ENCODE measurements at regions not wholly inside any gene's neighbourhood (a gene's known extent, or its start where the extent isn't known, plus 50 kb on each side); places are given as distances from the start of the nearest gene placed in this dataset.

DNA sequence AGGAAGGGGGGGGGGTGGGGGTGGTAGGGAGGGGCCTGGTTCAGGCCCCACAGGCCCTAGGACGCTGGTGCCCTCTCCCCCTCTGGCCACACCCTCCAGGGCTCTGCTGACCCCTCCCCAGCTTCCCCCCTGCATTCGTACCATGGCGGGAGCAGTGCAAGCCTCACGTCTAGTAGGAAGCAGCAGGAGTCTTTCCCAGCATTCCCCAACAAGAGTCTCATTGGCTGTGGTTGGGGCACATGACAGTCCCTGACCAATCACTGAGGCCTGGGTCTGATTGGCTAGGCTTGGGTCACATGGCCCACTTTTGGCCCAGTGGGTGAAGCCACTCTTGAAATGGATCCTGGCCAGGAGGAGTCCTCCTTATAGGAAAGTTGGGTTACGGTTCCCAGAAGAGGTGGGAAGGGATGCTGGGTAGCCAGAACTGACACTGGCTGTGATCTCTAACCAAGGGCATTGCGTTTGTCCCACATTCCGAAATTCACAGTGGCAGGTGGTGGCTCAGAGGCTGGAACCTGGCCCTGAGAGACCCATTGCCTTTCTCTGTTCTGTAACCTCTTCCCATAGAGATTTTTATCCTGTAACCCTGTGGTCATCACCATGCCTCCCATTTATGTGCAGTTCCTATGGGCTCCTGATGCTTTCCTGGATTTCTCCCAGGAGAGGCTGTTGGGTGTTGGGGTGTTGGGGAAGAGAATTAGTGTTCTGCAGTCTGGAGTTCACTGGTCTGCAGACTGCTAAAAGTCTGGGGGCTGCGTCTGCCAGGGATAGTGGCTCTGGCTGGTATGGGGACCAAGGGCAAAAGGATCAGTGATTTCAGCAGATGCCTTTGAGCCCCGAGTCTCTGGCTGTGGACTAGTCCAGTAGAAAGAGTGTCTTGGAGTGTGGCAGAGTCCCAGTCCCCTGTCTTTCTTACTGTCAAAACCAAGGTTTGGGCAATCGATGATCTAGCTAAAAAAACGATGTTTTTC is 58.9 kb upstream of the MYEOV start:
- BruUV-seq (replicated peaks), result no TSS peak

DNA sequence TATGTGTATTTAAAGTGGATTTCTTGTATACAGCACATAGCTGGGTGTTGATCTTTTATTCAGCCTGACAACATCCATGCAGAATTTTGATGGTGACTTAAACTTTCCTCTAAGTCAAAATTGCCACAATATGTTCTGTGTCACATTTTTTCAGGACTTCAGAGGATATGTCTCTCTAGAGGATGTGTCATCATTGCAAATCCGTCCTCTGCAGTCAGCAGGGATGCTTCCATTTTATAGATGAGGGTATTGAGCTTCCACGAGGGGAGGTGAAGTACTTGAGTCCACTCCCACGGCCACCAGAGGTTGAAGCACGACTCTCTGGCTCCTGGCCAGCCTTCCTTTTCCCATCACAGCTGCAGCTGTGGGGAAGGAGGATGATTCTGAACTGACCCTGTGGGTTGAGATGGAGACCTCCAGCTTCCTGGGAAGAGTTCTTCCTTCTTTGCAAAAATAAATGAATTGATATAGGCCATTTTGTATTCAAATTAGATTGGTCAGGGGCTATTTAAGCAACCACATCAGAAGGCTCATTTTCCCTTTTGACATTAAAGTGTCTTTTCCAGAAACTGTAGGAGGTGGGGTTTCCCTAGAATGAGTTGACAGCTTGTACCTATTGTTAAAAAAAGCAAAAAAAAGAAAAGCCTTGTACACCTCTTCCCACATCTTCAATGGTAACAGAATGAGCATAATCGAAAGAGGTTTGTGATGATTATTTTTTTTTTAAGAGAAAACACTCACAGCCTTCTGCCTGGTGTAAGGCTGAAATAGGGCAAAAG is 55.2 kb upstream of the MYEOV start:
- CTCF ChIA-PET, result interaction anchor here (0.8 kb wide), 1 partner anchor 36 kb away, joined by 3 read pairs; no protein-coding TSS in a partner anchor
- no peaks in the 10 kb centered on the region for H3K36me3 ChIP-seq (ENCODE audit: control insufficient read depth, insufficient read depth, low read length)
- no peaks in the 10 kb centered on the region for H3K9me3 ChIP-seq
- Mint-ChIP-seq H3K36me3 (ENCODE audit: insufficient read depth, unreplicated experiment) (no peaks in the 10 kb centered on the region), H3K27me3 (ENCODE audit: insufficient read depth, unreplicated experiment) (peaks cover 2% of the 10 kb centered on the region), H3K4me3 (ENCODE audit: unreplicated experiment) (no peak overlapping the region), H3K9me3 (ENCODE audit: unreplicated experiment) (no peaks in the 10 kb centered on the region), H3K27ac (ENCODE audit: unreplicated experiment) (no peak overlapping the region), H3K4me1 (ENCODE audit: low read depth, unreplicated experiment) (no peaks in the 10 kb centered on the region)
- intact Hi-C loops (cut with micrococcal nuclease; ENCODE audit: unreplicated experiment), result no loop called here
- no peak overlapping the region for H3K4me3 ChIP-seq (ENCODE audit: low read depth, low read length)
- no peaks in the 10 kb centered on the region for H3K27me3 ChIP-seq (replicated peaks; ENCODE audit: control insufficient read depth, insufficient read depth, low read length)
- no peak for TF ChIP-seq CTCF (IDR thresholded peaks at IDR 0.05; ENCODE audit: insufficient read depth in 1 of 2, low read depth in 1 of 2, low read length in 1 of 2, severe bottlenecking in 1 of 2, unreplicated experiment in 1 of 2)
- no peaks in the 10 kb centered on the region for H3K4me1 ChIP-seq
- DNase-seq, result peak in 1 of 2 experiments; percentile 14
- POLR2A ChIA-PET, result no interaction called here
- BruUV-seq (replicated peaks), result no TSS peak

More for the DNA sequence above, 58.9 kb upstream of the MYEOV start:
- Histone ChIP-seq H3K4me1 (no peaks in the 10 kb centered on the region), H3K9me3 (no peaks in the 10 kb centered on the region), H3K36me3 (ENCODE audit: control insufficient read depth, insufficient read depth, low read length) (no peaks in the 10 kb centered on the region), H3K4me3 (ENCODE audit: low read depth, low read length) (no peak overlapping the region), H3K27me3 (replicated peaks; ENCODE audit: control insufficient read depth, insufficient read depth, low read length) (no peaks in the 10 kb centered on the region)
- no peak overlapping the region for H3K4me3 Mint-ChIP-seq (ENCODE audit: unreplicated experiment)
- TF ChIP-seq CTCF (IDR thresholded peaks at IDR 0.05; ENCODE audit: insufficient read depth in 1 of 2, low read depth in 1 of 2, low read length in 1 of 2, severe bottlenecking in 1 of 2, unreplicated experiment in 1 of 2), result no peak
- peaks cover 6% of the 10 kb centered on the region for H3K4me1 Mint-ChIP-seq (ENCODE audit: low read depth, unreplicated experiment)
- CTCF ChIA-PET, result no interaction called here
- POLR2A ChIA-PET, result no interaction called here
- intact Hi-C loops (cut with micrococcal nuclease; ENCODE audit: unreplicated experiment), result no loop called here
- no peaks in the 10 kb centered on the region for H3K9me3 Mint-ChIP-seq (ENCODE audit: unreplicated experiment)
- DNase-seq, result peak; percentile 48 to 60
- peaks cover 2% of the 10 kb centered on the region for H3K27me3 Mint-ChIP-seq (ENCODE audit: insufficient read depth, unreplicated experiment)
- no peaks in the 10 kb centered on the region for H3K36me3 Mint-ChIP-seq (ENCODE audit: insufficient read depth, unreplicated experiment)
- no peak overlapping the region for H3K27ac Mint-ChIP-seq (ENCODE audit: unreplicated experiment)

DNA sequence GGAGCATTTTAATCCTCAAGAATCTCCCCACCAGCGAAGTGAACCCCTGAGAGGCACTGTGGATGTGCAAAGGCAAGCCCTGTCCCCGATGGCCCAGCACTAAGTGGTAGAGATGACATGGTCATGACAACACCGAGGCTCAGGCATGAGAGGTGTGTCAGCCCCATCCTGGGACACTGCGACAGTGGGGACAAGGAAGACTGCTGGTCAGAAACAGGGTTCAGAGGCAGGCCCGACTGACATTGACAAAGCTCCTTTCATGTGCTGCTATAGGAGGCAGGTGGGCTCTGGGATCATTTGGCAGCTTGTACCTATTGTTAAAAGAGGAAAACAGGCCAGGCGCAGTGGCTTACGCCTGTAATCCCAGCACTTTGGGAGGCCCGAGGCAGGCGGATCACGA is 54.3 kb upstream of the MYEOV start:
- no peaks in the 10 kb centered on the region for H3K9me3 ChIP-seq
- no peak overlapping the region for H3K4me3 ChIP-seq (ENCODE audit: low read depth, low read length)
- no peak for TF ChIP-seq CTCF (IDR thresholded peaks at IDR 0.05; ENCODE audit: insufficient read depth in 1 of 2, low read depth in 1 of 2, low read length in 1 of 2, severe bottlenecking in 1 of 2, unreplicated experiment in 1 of 2)
- Mint-ChIP-seq H3K36me3 (ENCODE audit: insufficient read depth, unreplicated experiment) (no peaks in the 10 kb centered on the region), H3K9me3 (ENCODE audit: unreplicated experiment) (no peaks in the 10 kb centered on the region), H3K4me1 (ENCODE audit: low read depth, unreplicated experiment) (no peaks in the 10 kb centered on the region), H3K4me3 (ENCODE audit: unreplicated experiment) (no peak overlapping the region), H3K27me3 (ENCODE audit: insufficient read depth, unreplicated experiment) (peaks cover 2% of the 10 kb centered on the region), H3K27ac (ENCODE audit: unreplicated experiment) (no peak overlapping the region)
- no TSS peak for BruUV-seq (replicated peaks)
- DNase-seq, result peak in 1 of 2 experiments; percentile 30
- no peaks in the 10 kb centered on the region for H3K27me3 ChIP-seq (replicated peaks; ENCODE audit: control insufficient read depth, insufficient read depth, low read length)
- CTCF ChIA-PET, result no interaction called here
- POLR2A ChIA-PET, result no interaction called here
- intact Hi-C loops (cut with micrococcal nuclease; ENCODE audit: unreplicated experiment), result loop anchor here (1.0 kb wide), 3 partner anchors 49 to 138 kb away; no protein-coding TSS in a partner anchor
- no peaks in the 10 kb centered on the region for H3K4me1 ChIP-seq
- H3K36me3 ChIP-seq (ENCODE audit: control insufficient read depth, insufficient read depth, low read length), result no peaks in the 10 kb centered on the region

Measured in Caco-2 (cell line).